WI38 (cell line): ENCODE measurements at regions not wholly inside any gene's neighbourhood (a gene's known extent, or its start where the extent isn't known, plus 50 kb on each side); places are given as distances from the start of the nearest gene placed in this dataset.

Experiments
- H3K4me3 ChIP-seq: 2 replicates; pipeline ENCODE4 v1.5.1; 2011; ENCODE audit warnings: low read depth, mild to moderate bottlenecking, control low read depth, low read length
- CTCF ChIP-seq: IDR thresholded peaks from 2 replicates; pipeline ENCODE4 v1.5.1; 2012; ENCODE audit warnings: low read depth, mild to moderate bottlenecking, control low read depth, low read length

- H3K4me3 ChIP-seq: no peak overlapping the region
- TF ChIP-seq CTCF: no peak
Observed at GRCh38 chr3:16831846-16832245, 52.9 kb upstream of the PLCL2 start.

- H3K4me3 ChIP-seq: no peak overlapping the region
- TF ChIP-seq CTCF: no peak
Observed at GRCh38 chr3:16834214-16834613, 50.5 kb upstream of the PLCL2 start.

GRCh38 chr3:16834753-16835152, 50.0 kb upstream of the PLCL2 start:
- no peak overlapping the region for H3K4me3 ChIP-seq
- TF ChIP-seq CTCF: no peak
